ENCODE measurements at regions not wholly inside any gene's neighbourhood (a gene's known extent, or its start where the extent isn't known, plus 50 kb on each side); places are given as distances from the start of the nearest gene placed in this dataset.

- TF ChIP-seq CTCF (IDR thresholded peaks at IDR 0.05) (no peak), POLR2A (IDR thresholded peaks at IDR 0.05) (no peak)
Measured at GRCh38 chr2:195600778-195601177, 56.2 kb upstream of the SLC39A10 start.

Measured in lower leg skin (tissue), 3 donors.